ENCODE measurements at regions not wholly inside any gene's neighbourhood (a gene's known extent, or its start where the extent isn't known, plus 50 kb on each side); places are given as distances from the start of the nearest gene placed in this dataset.

GRCh38 chr9:28158451-28158850, 585.2 kb upstream of the C9orf72 start:
- BruUV-seq (replicated peaks), result no TSS peak
- H3K27ac ChIP-seq (ENCODE audit: low read length), result no peak overlapping the region
- DNase-seq (ENCODE audit: low read depth, low spot score), result no peak
- H3K36me3 ChIP-seq (ENCODE audit: control insufficient read depth, insufficient read depth, low read length), result no peaks in the 10 kb centered on the region
- in situ Hi-C loops (cut with HindIII; ENCODE audit: low pct_unique_long_range_greater_than_20kb, low sequenced_read_pairs), result no loop called here
- no peak for ATAC-seq
- no peaks in the 10 kb centered on the region for H3K4me1 ChIP-seq (ENCODE audit: control insufficient read depth, insufficient read depth, low read length)
- TF ChIP-seq CTCF (IDR thresholded peaks at IDR 0.05) (no peak), TCF7L2 (IDR thresholded peaks at IDR 0.05; ENCODE audit: low read depth, low read length) (no peak), REST (IDR thresholded peaks at IDR 0.05; ENCODE audit: insufficient read depth in 1 of 2, low read depth in 2 of 2, low read length in 1 of 2) (no peak), SIN3A (IDR thresholded peaks at IDR 0.05; ENCODE audit: borderline replicate concordance, insufficient read depth, low read depth, low read length) (no peak), POLR2AphosphoS5 (IDR thresholded peaks at IDR 0.05; ENCODE audit: low read depth, low read length) (no peak)
- no peaks in the 10 kb centered on the region for H3K27me3 ChIP-seq (ENCODE audit: control insufficient read depth, insufficient read depth, low read length)
- intact Hi-C loops (cut with micrococcal nuclease; ENCODE audit: unreplicated experiment), result no loop called here
- POLR2A ChIA-PET, result no interaction called here
- no peaks in the 10 kb centered on the region for H3K9me3 ChIP-seq (ENCODE audit: control insufficient read depth, insufficient read depth, low read depth, low read length)
- no peak overlapping the region for H3K4me3 ChIP-seq (ENCODE audit: low read depth in 2 of 2, low read length in 2 of 2)
- CTCF ChIA-PET, result no interaction called here

DNA sequence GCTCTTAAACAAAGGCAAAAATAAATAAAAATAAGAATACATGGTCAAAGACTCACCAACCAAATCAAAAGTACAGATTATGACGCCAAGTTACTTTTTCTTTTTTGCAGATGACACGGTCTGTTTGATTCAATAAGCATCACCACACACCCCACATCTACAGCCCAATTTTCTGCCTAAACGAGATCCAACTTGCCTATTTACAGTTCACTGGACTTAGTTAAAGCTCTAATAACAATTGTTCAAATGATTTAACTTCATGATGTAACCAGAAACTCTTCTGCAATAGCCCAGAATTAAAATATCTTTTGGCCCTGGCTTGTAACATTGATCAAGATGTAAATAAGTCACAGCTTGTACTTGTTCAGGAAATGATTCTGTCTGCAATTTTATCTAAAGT, 590.3 kb upstream of the C9orf72 start:
- ChIA-PET POLR2A (no interaction called here), CTCF (no interaction called here)
- in situ Hi-C loops (cut with HindIII; ENCODE audit: low pct_unique_long_range_greater_than_20kb, low sequenced_read_pairs) (no loop called here), intact Hi-C loops (cut with micrococcal nuclease; ENCODE audit: unreplicated experiment) (no loop called here)
- Histone ChIP-seq H3K27ac (ENCODE audit: low read length) (no peak overlapping the region), H3K4me3 (ENCODE audit: low read depth in 2 of 2, low read length in 2 of 2) (no peak overlapping the region), H3K9me3 (ENCODE audit: control insufficient read depth, insufficient read depth, low read depth, low read length) (no peaks in the 10 kb centered on the region), H3K4me1 (ENCODE audit: control insufficient read depth, insufficient read depth, low read length) (no peaks in the 10 kb centered on the region), H3K36me3 (ENCODE audit: control insufficient read depth, insufficient read depth, low read length) (no peaks in the 10 kb centered on the region), H3K27me3 (ENCODE audit: control insufficient read depth, insufficient read depth, low read length) (no peaks in the 10 kb centered on the region)
- TF ChIP-seq POLR2AphosphoS5 (IDR thresholded peaks at IDR 0.05; ENCODE audit: low read depth, low read length) (no peak), REST (IDR thresholded peaks at IDR 0.05; ENCODE audit: insufficient read depth in 1 of 2, low read depth in 2 of 2, low read length in 1 of 2) (no peak), TCF7L2 (IDR thresholded peaks at IDR 0.05; ENCODE audit: low read depth, low read length) (no peak), SIN3A (IDR thresholded peaks at IDR 0.05; ENCODE audit: borderline replicate concordance, insufficient read depth, low read depth, low read length) (no peak), CTCF (IDR thresholded peaks at IDR 0.05) (no peak)
- ATAC-seq, result no peak
- no TSS peak for BruUV-seq (replicated peaks)
- no peak for DNase-seq (ENCODE audit: low read depth, low spot score)
